SJCRH30 (cell line): ENCODE measurements at regions not wholly inside any gene's neighbourhood (a gene's known extent, or its start where the extent isn't known, plus 50 kb on each side); places are given as distances from the start of the nearest gene placed in this dataset.

Experiments
- DNase-seq, 2 experiments: peaks; one replicate each; pipeline ENCODE4 v3.0.0-alpha.2; 2015 to 2020
- H3K27ac ChIP-seq: fragments of 250-450 bp; sonication (Bioruptor Pico); 2 replicates; pipeline ENCODE4 v1.5.1; 2020; ENCODE audit warnings: mild to moderate bottlenecking, moderate library complexity
- H3K27me3 ChIP-seq: fragments of 250-450 bp; sonication (Bioruptor Pico); 2 replicates; pipeline ENCODE4 v1.5.1; 2020; ENCODE audit warnings: mild to moderate bottlenecking, moderate library complexity
- H3K36me3 ChIP-seq: fragments of 250-450 bp; sonication (Bioruptor Pico); 2 replicates; pipeline ENCODE4 v1.5.1; 2020; ENCODE audit warnings: mild to moderate bottlenecking, moderate library complexity
- H3K4me1 ChIP-seq: fragments of 250-450 bp; sonication (Bioruptor Pico); 2 replicates; pipeline ENCODE4 v1.5.1; 2020; ENCODE audit warnings: mild to moderate bottlenecking, moderate library complexity
- H3K4me3 ChIP-seq: fragments of 250-450 bp; sonication (Bioruptor Pico); 2 replicates; pipeline ENCODE4 v1.5.1; 2020; ENCODE audit warnings: mild to moderate bottlenecking, moderate library complexity
- H3K9me3 ChIP-seq: fragments of 250-450 bp; sonication (Bioruptor Pico); replicated peaks from 2 replicates; pipeline ENCODE4 v1.5.1; 2020; ENCODE audit warnings: mild to moderate bottlenecking, moderate library complexity

GRCh38 chr13:76775088-76775740 is 111.0 kb downstream of the KCTD12 start:
- Histone ChIP-seq H3K27ac (no peak overlapping the region), H3K4me3 (no peak overlapping the region), H3K4me1 (no peaks in the 10 kb centered on the region), H3K27me3 (no peaks in the 10 kb centered on the region), H3K9me3 (no peaks in the 10 kb centered on the region), H3K36me3 (no peaks in the 10 kb centered on the region)
- DNase-seq: no peak

GRCh38 chr13:76773448-76774094 is 112.6 kb downstream of the KCTD12 start:
- H3K4me3 ChIP-seq: no peak overlapping the region
- H3K36me3 ChIP-seq: no peaks in the 10 kb centered on the region
- H3K9me3 ChIP-seq: no peaks in the 10 kb centered on the region
- H3K27ac ChIP-seq: no peak overlapping the region
- H3K27me3 ChIP-seq: no peaks in the 10 kb centered on the region
- no peak for DNase-seq
- H3K4me1 ChIP-seq: no peaks in the 10 kb centered on the region

- H3K27me3 ChIP-seq: no peaks in the 10 kb centered on the region
- DNase-seq: no peak
- H3K4me1 ChIP-seq: no peaks in the 10 kb centered on the region
- H3K36me3 ChIP-seq: no peaks in the 10 kb centered on the region
- no peak overlapping the region for H3K4me3 ChIP-seq
- no peaks in the 10 kb centered on the region for H3K9me3 ChIP-seq
- no peak overlapping the region for H3K27ac ChIP-seq
Measured at GRCh38 chr13:76772241-76772640, 114.0 kb downstream of the KCTD12 start.

GRCh38 chr13:76769271-76769791 is 116.9 kb downstream of the KCTD12 start:
- no peaks in the 10 kb centered on the region for H3K4me1 ChIP-seq
- H3K4me3 ChIP-seq: no peak overlapping the region
- H3K27me3 ChIP-seq: no peaks in the 10 kb centered on the region
- no peak overlapping the region for H3K27ac ChIP-seq
- DNase-seq: no peak
- H3K9me3 ChIP-seq: no peaks in the 10 kb centered on the region
- H3K36me3 ChIP-seq: no peaks in the 10 kb centered on the region

GRCh38 chr13:76768384-76768783 is 117.8 kb downstream of the KCTD12 start:
- no peak overlapping the region for H3K27ac ChIP-seq
- DNase-seq: no peak
- H3K27me3 ChIP-seq: no peaks in the 10 kb centered on the region
- H3K9me3 ChIP-seq: no peaks in the 10 kb centered on the region
- no peak overlapping the region for H3K4me3 ChIP-seq
- no peaks in the 10 kb centered on the region for H3K4me1 ChIP-seq
- H3K36me3 ChIP-seq: no peaks in the 10 kb centered on the region

GRCh38 chr13:76764916-76765315 is 121.3 kb downstream of the KCTD12 start:
- Histone ChIP-seq H3K9me3 (no peaks in the 10 kb centered on the region), H3K27ac (no peak overlapping the region), H3K4me1 (no peaks in the 10 kb centered on the region), H3K27me3 (no peaks in the 10 kb centered on the region), H3K36me3 (no peaks in the 10 kb centered on the region), H3K4me3 (no peak overlapping the region)
- no peak for DNase-seq

GRCh38 chr13:76764429-76764828 is 121.8 kb downstream of the KCTD12 start:
- Histone ChIP-seq H3K36me3 (no peaks in the 10 kb centered on the region), H3K27me3 (no peaks in the 10 kb centered on the region), H3K9me3 (no peaks in the 10 kb centered on the region), H3K4me1 (no peaks in the 10 kb centered on the region), H3K27ac (no peak overlapping the region), H3K4me3 (no peak overlapping the region)
- peak in 1 of 2 experiments; percentile 2 for DNase-seq

- Histone ChIP-seq H3K36me3 (no peaks in the 10 kb centered on the region), H3K27ac (no peak overlapping the region), H3K9me3 (no peaks in the 10 kb centered on the region), H3K27me3 (no peaks in the 10 kb centered on the region), H3K4me1 (no peaks in the 10 kb centered on the region), H3K4me3 (no peak overlapping the region)
- no peak for DNase-seq
Measured at GRCh38 chr13:76762721-76763120, 123.5 kb downstream of the KCTD12 start.

- H3K27me3 ChIP-seq: no peaks in the 10 kb centered on the region
- DNase-seq: no peak
Measured at GRCh38 chr13:76759877-76760276, 126.3 kb downstream of the KCTD12 start.

GRCh38 chr13:76758738-76759137 is 127.5 kb downstream of the KCTD12 start:
- no peaks in the 10 kb centered on the region for H3K36me3 ChIP-seq
- no peak for DNase-seq
- H3K9me3 ChIP-seq: no peaks in the 10 kb centered on the region
- no peaks in the 10 kb centered on the region for H3K27me3 ChIP-seq
- H3K4me3 ChIP-seq: no peak overlapping the region
- no peak overlapping the region for H3K27ac ChIP-seq
- H3K4me1 ChIP-seq: no peaks in the 10 kb centered on the region

More at GRCh38 chr13:76759877-76760276, 126.3 kb downstream of the KCTD12 start:
- no peaks in the 10 kb centered on the region for H3K4me1 ChIP-seq
- no peak overlapping the region for H3K27ac ChIP-seq
- no peaks in the 10 kb centered on the region for H3K9me3 ChIP-seq
- H3K4me3 ChIP-seq: no peak overlapping the region
- no peaks in the 10 kb centered on the region for H3K36me3 ChIP-seq

GRCh38 chr13:76758257-76758656 is 127.9 kb downstream of the KCTD12 start:
- DNase-seq: peak in 1 of 2 experiments; percentile 2
- H3K27ac ChIP-seq: no peak overlapping the region
- H3K27me3 ChIP-seq: no peaks in the 10 kb centered on the region
- no peak overlapping the region for H3K4me3 ChIP-seq
- H3K36me3 ChIP-seq: no peaks in the 10 kb centered on the region
- H3K9me3 ChIP-seq: no peaks in the 10 kb centered on the region
- H3K4me1 ChIP-seq: no peaks in the 10 kb centered on the region

- H3K9me3 ChIP-seq: no peaks in the 10 kb centered on the region
- H3K36me3 ChIP-seq: no peaks in the 10 kb centered on the region
- no peaks in the 10 kb centered on the region for H3K27me3 ChIP-seq
- no peak for DNase-seq
- H3K4me1 ChIP-seq: no peaks in the 10 kb centered on the region
- no peak overlapping the region for H3K4me3 ChIP-seq
- H3K27ac ChIP-seq: no peak overlapping the region
Measured at GRCh38 chr13:76756451-76756850, 129.8 kb downstream of the KCTD12 start.

GRCh38 chr13:76754414-76754813 is 131.8 kb downstream of the KCTD12 start:
- DNase-seq: no peak
- no peaks in the 10 kb centered on the region for H3K27me3 ChIP-seq
- no peak overlapping the region for H3K4me3 ChIP-seq
- H3K9me3 ChIP-seq: no peaks in the 10 kb centered on the region
- H3K4me1 ChIP-seq: no peaks in the 10 kb centered on the region
- no peak overlapping the region for H3K27ac ChIP-seq
- H3K36me3 ChIP-seq: no peaks in the 10 kb centered on the region

- H3K4me3 ChIP-seq: no peak overlapping the region
- H3K27ac ChIP-seq: no peak overlapping the region
- no peaks in the 10 kb centered on the region for H3K4me1 ChIP-seq
- H3K36me3 ChIP-seq: no peaks in the 10 kb centered on the region
- no peaks in the 10 kb centered on the region for H3K9me3 ChIP-seq
- no peak for DNase-seq
- H3K27me3 ChIP-seq: no peaks in the 10 kb centered on the region
Measured at GRCh38 chr13:76751278-76751677, 134.9 kb downstream of the KCTD12 start.

GRCh38 chr13:76750126-76750525 is 136.1 kb downstream of the KCTD12 start:
- H3K4me1 ChIP-seq: no peaks in the 10 kb centered on the region
- no peak overlapping the region for H3K27ac ChIP-seq
- no peaks in the 10 kb centered on the region for H3K27me3 ChIP-seq
- DNase-seq: no peak
- no peaks in the 10 kb centered on the region for H3K36me3 ChIP-seq
- H3K4me3 ChIP-seq: no peak overlapping the region
- H3K9me3 ChIP-seq: no peaks in the 10 kb centered on the region
